HCT116 (cell line): ENCODE measurements at regions not wholly inside any gene's neighbourhood (a gene's known extent, or its start where the extent isn't known, plus 50 kb on each side); places are given as distances from the start of the nearest gene placed in this dataset.

Experiments
- ATAC-seq: fragments of 200-7000 bp; cut with Tn5 transposase; 2 replicates; pipeline ENCODE4 v1.9.1; 2020; ENCODE audit warnings: mild to moderate bottlenecking, moderate library complexity
- BruUV-seq: library from RNA; stranded (reverse); fragments of 400-500 nt; replicated peaks from 2 replicates; lab custom pipeline; 2021; lab: Mats Ljungman, UMichigan
- CTCF ChIA-PET: fragments of 300-600 bp; sonication (Branson Sonifier 250); formaldehyde crosslinking; loops from one replicate; lab custom pipeline; 2021; ENCODE audit warnings: antibody characterized with exemption; lab: Charles Lee
- POLR2A ChIA-PET: fragments of 300-600, 350-600 bp; sonication (Branson Sonifier 250); formaldehyde crosslinking; loops from one replicate; lab custom pipeline; 2021; ENCODE audit warnings: antibody characterized with exemption; lab: Charles Lee
- RAD21 ChIA-PET, 2 experiments: fragments of 300-600 bp; sonication (Branson Sonifier 250); formaldehyde crosslinking; loops; one replicate each; lab custom pipeline; 2023; ENCODE audit warnings: low total read pairs in 2 of 2; ENCODE audit not compliant: uncharacterized antibody in 2 of 2, unreplicated experiment in 2 of 2, low non-redundant PET in 1 of 2; lab: Charles Lee
- DNase-seq: peaks from one replicate; pipeline ENCODE4 v3.0.0-alpha.2; 2010; ENCODE audit warnings: low read depth, low spot score
- H2AFZ ChIP-seq: fragments of 200-600 bp; shearing (Covaris generic), sonication (generic); 2 replicates; pipeline ENCODE4 v1.6.1; 2017; ENCODE audit warnings: low read depth, mixed run types, mixed read lengths, antibody characterized with exemption, low read length; ENCODE audit not compliant: poor library complexity, severe bottlenecking
- H3K27ac ChIP-seq: 2 replicates; pipeline ENCODE4 v1.5.1; 2012; ENCODE audit warnings: low read depth, low read length
- H3K27me3 ChIP-seq: fragments of 200-600 bp; sonication (generic); 2 replicates; pipeline ENCODE4 v1.6.1; 2016; ENCODE audit warnings: mixed run types, low read length, mixed read lengths; ENCODE audit not compliant: insufficient read depth
- H3K36me3 ChIP-seq, 2 experiments: fragments of 200-500 bp in 1 of 2; fragments of 200-600 bp in 1 of 2; sonication (Bioruptor generic) in 1 of 2; sonication (generic) in 1 of 2; 2 replicates each; pipeline versions ENCODE4 v1.5.1 to v1.6.1; 2014 to 2016; ENCODE audit warnings: low read length in 2 of 2, inconsistent platforms in 1 of 2, mixed read lengths in 1 of 2, mixed run types in 1 of 2; ENCODE audit not compliant: insufficient read depth in 2 of 2, control insufficient read depth in 1 of 2
- H3K4me1 ChIP-seq, 2 experiments: fragments of 200-600 bp in 1 of 2; sonication (generic) in 1 of 2; 2 replicates each; pipeline versions ENCODE4 v1.5.1 to v1.6.1; 2012 to 2017; ENCODE audit warnings: low read length in 2 of 2, inconsistent platforms in 1 of 2, mild to moderate bottlenecking in 1 of 2, mixed read lengths in 1 of 2, mixed run types in 1 of 2, moderate library complexity in 1 of 2; ENCODE audit not compliant: insufficient read depth in 2 of 2, control insufficient read depth in 1 of 2
- H3K4me2 ChIP-seq: fragments of 200-600 bp; sonication (generic); 2 replicates; pipeline ENCODE4 v1.6.1; 2017; ENCODE audit warnings: mixed run types, low read length, mixed read lengths
- H3K4me3 ChIP-seq, 2 experiments: fragments of 200-600 bp in 1 of 2; sonication (generic) in 1 of 2; replicated peaks in 1 of 2; 2 replicates each; pipeline ENCODE4 v1.5.1; 2011 to 2016; ENCODE audit warnings: low read length in 2 of 2, control low read depth in 1 of 2, low read depth in 1 of 2, mild to moderate bottlenecking in 1 of 2, mixed read lengths in 1 of 2, mixed run types in 1 of 2
- H3K79me2 ChIP-seq: fragments of 200-600 bp; sonication (generic); 2 replicates; pipeline ENCODE4 v1.6.1; 2017; ENCODE audit warnings: mild to moderate bottlenecking, mixed run types, low read length, moderate library complexity, mixed read lengths; ENCODE audit not compliant: insufficient read depth
- H3K9ac ChIP-seq: fragments of 200-600 bp; sonication (generic); 2 replicates; pipeline ENCODE4 v1.6.1; 2016; ENCODE audit warnings: low read length, mixed read lengths
- H3K9me2 ChIP-seq: fragments of 200-600 bp; sonication (generic), shearing (Covaris generic); 2 replicates; pipeline ENCODE4 v1.6.1; 2017; ENCODE audit warnings: mixed run types, mild to moderate bottlenecking, moderate library complexity; ENCODE audit not compliant: insufficient read depth
- H3K9me3 ChIP-seq, 2 experiments: fragments of 200-500 bp in 1 of 2; fragments of 200-600 bp in 1 of 2; sonication (Bioruptor generic) in 1 of 2; sonication (generic) in 1 of 2; 2 replicates each; pipeline ENCODE4 v1.6.1; 2014 to 2017; ENCODE audit warnings: low read length in 2 of 2, mixed read lengths in 2 of 2, inconsistent platforms in 1 of 2, low read depth in 1 of 2, mild to moderate bottlenecking in 1 of 2, mixed run types in 1 of 2, moderate library complexity in 1 of 2; ENCODE audit not compliant: control insufficient read depth in 1 of 2, insufficient read depth in 1 of 2
- H4K20me1 ChIP-seq: fragments of 200-600 bp; sonication (generic), shearing (Covaris generic); 2 replicates; pipeline ENCODE4 v1.6.1; 2017; ENCODE audit warnings: mixed run types, mild to moderate bottlenecking, moderate library complexity; ENCODE audit not compliant: insufficient read depth
- CBX3 ChIP-seq: IDR thresholded peaks from 2 replicates; pipeline ENCODE4 v1.6.1; 2012; ENCODE audit warnings: low read depth
- CEBPB ChIP-seq: IDR thresholded peaks from 2 replicates; pipeline ENCODE4 v1.6.1; 2012; ENCODE audit warnings: low read depth
- CTCF ChIP-seq, 3 experiments: fragments of 200-600 bp in 1 of 3; sonication (generic) in 1 of 3; IDR thresholded peaks in 2 of 3; conservative IDR thresholded peaks in 1 of 3; 2 replicates each; pipeline ENCODE4 v1.5.1; 2012 to 2017; ENCODE audit warnings: low read depth in 2 of 3, low read length in 2 of 3, antibody characterized with exemption in 1 of 3, borderline replicate concordance in 1 of 3, control low read depth in 1 of 3, mild to moderate bottlenecking in 1 of 3, mixed read lengths in 1 of 3, mixed run types in 1 of 3, moderate library complexity in 1 of 3; ENCODE audit not compliant: insufficient read depth in 1 of 3
- EGR1 ChIP-seq: IDR thresholded peaks from 2 replicates; pipeline ENCODE4 v1.6.1; 2012; ENCODE audit warnings: low read depth
- EZH2 ChIP-seq: fragments of 200-600 bp; sonication (generic); IDR thresholded peaks from 2 replicates; pipeline ENCODE4 v1.6.1; 2017; ENCODE audit warnings: antibody characterized with exemption, mixed run types
- EZH2phosphoT487 ChIP-seq: fragments of 200-600 bp; IDR thresholded peaks from 2 replicates; pipeline ENCODE4 v1.6.1; 2018; ENCODE audit warnings: antibody characterized with exemption, borderline replicate concordance
- JUND ChIP-seq: IDR thresholded peaks from 2 replicates; pipeline ENCODE4 v1.6.1; 2012
- POLR2A ChIP-seq: IDR thresholded peaks from 2 replicates; pipeline ENCODE4 v1.7.0; 2011; ENCODE audit warnings: borderline replicate concordance; ENCODE audit not compliant: insufficient read depth, insufficient read length; ENCODE audit errors: extremely low read depth
- RAD21 ChIP-seq: IDR thresholded peaks from 2 replicates; pipeline ENCODE4 v1.6.1; 2012; ENCODE audit warnings: low read depth, mild to moderate bottlenecking
- SIN3A ChIP-seq: IDR thresholded peaks from 2 replicates; pipeline ENCODE4 v1.6.1; 2012; ENCODE audit warnings: low read depth
- SP1 ChIP-seq: IDR thresholded peaks from 2 replicates; pipeline ENCODE4 v1.6.1; 2012; ENCODE audit warnings: low read depth
- SRF ChIP-seq: IDR thresholded peaks from 2 replicates; pipeline ENCODE4 v1.6.1; 2012; ENCODE audit warnings: low read depth
- TCF7L2 ChIP-seq: IDR thresholded peaks from 2 replicates; pipeline ENCODE4 v1.7.0; 2011; ENCODE audit warnings: borderline replicate concordance, inconsistent platforms; ENCODE audit not compliant: insufficient read depth, insufficient read length; ENCODE audit errors: extremely low read depth
- YY1 ChIP-seq: IDR thresholded peaks from 2 replicates; pipeline ENCODE4 v1.6.1; 2011; ENCODE audit warnings: low read length, low read depth, moderate library complexity, mild to moderate bottlenecking; ENCODE audit not compliant: insufficient replicate concordance; ENCODE audit errors: extremely low read depth
- ZBTB33 ChIP-seq: IDR thresholded peaks from 2 replicates; pipeline ENCODE4 v1.6.1; 2011; ENCODE audit warnings: mild to moderate bottlenecking, low read length, moderate library complexity; ENCODE audit not compliant: insufficient replicate concordance; ENCODE audit errors: extremely low read depth
- ZFX ChIP-seq: fragments of 450-650 bp; IDR thresholded peaks from 2 replicates; pipeline ENCODE4 v1.6.1; 2017
- intact Hi-C: fragments of 100-400 bp; cut with micrococcal nuclease; formaldehyde crosslinking; loops from 2 replicates; pipeline ENCODE4 v1.10.0; 2022
- TF ChIP-seq, protein P1 (sequence below): IDR thresholded peaks from 2 replicates; pipeline ENCODE4 v1.6.1; 2012; ENCODE audit warnings: low read depth
- TF ChIP-seq, protein P2 (sequence below): IDR thresholded peaks from 2 replicates; pipeline ENCODE4 v1.6.1; 2012

- ChIA-PET CTCF (interaction anchor here (1.0 kb wide), 1 partner anchor 31 kb away, joined by 3 read pairs; no protein-coding TSS in a partner anchor), RAD21 (no interaction called here), POLR2A (no interaction called here)
- no peaks in the 10 kb centered on the region for H3K36me3 ChIP-seq
- no peak overlapping the region for H3K27ac ChIP-seq
- H3K9ac ChIP-seq, result no peak overlapping the region
- H3K4me3 ChIP-seq, result no peak overlapping the region
- peaks cover 0 to 7% of the 10 kb centered on the region in 2 experiments; a peak in 1 of 4 replicates for H3K9me3 ChIP-seq
- no peaks in the 10 kb centered on the region; the same call in 1 of the 2 replicates for H3K27me3 ChIP-seq
- H3K4me2 ChIP-seq, result no peak overlapping the region
- DNase-seq (no peak), ATAC-seq (no peak)
- H4K20me1 ChIP-seq, result no peaks in the 10 kb centered on the region
- intact Hi-C loops, result no loop called here
- no peak overlapping the region for H2AFZ ChIP-seq
- no peaks in the 10 kb centered on the region for H3K9me2 ChIP-seq
- BruUV-seq, result no TSS peak
- no peaks in the 10 kb centered on the region for H3K4me1 ChIP-seq
- H3K79me2 ChIP-seq, result no peaks in the 10 kb centered on the region
- TF ChIP-seq SRF, result no peak
- TF ChIP-seq SP1, result no peak
- no peak for TF ChIP-seq POLR2A
- TF ChIP-seq ZBTB33, result no peak
- no peak for TF ChIP-seq EZH2
- TF ChIP-seq SIN3A, result no peak
- TF ChIP-seq CTCF (IDR thresholded peaks at IDR 0.05 in 2 of 3, conservative IDR thresholded peaks at IDR 0.05 in 1 of 3; ENCODE audit: borderline replicate concordance in 1 of 3, insufficient read depth in 1 of 3, low read depth in 2 of 3, low read length in 2 of 3), result no peak
- TF ChIP-seq CEBPB, result no peak
- no peak for TF ChIP-seq RAD21
- TF ChIP-seq JUND, result no peak
- no peak for TF ChIP-seq YY1
- TF ChIP-seq, protein P1, sequence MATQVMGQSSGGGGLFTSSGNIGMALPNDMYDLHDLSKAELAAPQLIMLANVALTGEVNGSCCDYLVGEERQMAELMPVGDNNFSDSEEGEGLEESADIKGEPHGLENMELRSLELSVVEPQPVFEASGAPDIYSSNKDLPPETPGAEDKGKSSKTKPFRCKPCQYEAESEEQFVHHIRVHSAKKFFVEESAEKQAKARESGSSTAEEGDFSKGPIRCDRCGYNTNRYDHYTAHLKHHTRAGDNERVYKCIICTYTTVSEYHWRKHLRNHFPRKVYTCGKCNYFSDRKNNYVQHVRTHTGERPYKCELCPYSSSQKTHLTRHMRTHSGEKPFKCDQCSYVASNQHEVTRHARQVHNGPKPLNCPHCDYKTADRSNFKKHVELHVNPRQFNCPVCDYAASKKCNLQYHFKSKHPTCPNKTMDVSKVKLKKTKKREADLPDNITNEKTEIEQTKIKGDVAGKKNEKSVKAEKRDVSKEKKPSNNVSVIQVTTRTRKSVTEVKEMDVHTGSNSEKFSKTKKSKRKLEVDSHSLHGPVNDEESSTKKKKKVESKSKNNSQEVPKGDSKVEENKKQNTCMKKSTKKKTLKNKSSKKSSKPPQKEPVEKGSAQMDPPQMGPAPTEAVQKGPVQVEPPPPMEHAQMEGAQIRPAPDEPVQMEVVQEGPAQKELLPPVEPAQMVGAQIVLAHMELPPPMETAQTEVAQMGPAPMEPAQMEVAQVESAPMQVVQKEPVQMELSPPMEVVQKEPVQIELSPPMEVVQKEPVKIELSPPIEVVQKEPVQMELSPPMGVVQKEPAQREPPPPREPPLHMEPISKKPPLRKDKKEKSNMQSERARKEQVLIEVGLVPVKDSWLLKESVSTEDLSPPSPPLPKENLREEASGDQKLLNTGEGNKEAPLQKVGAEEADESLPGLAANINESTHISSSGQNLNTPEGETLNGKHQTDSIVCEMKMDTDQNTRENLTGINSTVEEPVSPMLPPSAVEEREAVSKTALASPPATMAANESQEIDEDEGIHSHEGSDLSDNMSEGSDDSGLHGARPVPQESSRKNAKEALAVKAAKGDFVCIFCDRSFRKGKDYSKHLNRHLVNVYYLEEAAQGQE, result no peak
- no peak for TF ChIP-seq TCF7L2
- no peak for TF ChIP-seq CBX3
- TF ChIP-seq EZH2phosphoT487, result no peak
- TF ChIP-seq EGR1, result no peak
- no peak for TF ChIP-seq ZFX
- TF ChIP-seq, protein P2, sequence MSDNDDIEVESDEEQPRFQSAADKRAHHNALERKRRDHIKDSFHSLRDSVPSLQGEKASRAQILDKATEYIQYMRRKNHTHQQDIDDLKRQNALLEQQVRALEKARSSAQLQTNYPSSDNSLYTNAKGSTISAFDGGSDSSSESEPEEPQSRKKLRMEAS, result no peak
These were observed 124.4 kb downstream of the MYCN start for GRCh38 chr2:16064745-16065144.
